HG03060 (cell line): ENCODE measurements at regions not wholly inside any gene's neighbourhood (a gene's known extent, or its start where the extent isn't known, plus 50 kb on each side); places are given as distances from the start of the nearest gene placed in this dataset.

Source experiments
- ATAC-seq: cut with Tn5 transposase; IDR thresholded peaks from one replicate; pipeline ENCODE4 v1.9.1; 2021; ENCODE audit warnings: low read depth, moderate number of reproducible peaks; ENCODE audit not compliant: unreplicated experiment

DNA sequence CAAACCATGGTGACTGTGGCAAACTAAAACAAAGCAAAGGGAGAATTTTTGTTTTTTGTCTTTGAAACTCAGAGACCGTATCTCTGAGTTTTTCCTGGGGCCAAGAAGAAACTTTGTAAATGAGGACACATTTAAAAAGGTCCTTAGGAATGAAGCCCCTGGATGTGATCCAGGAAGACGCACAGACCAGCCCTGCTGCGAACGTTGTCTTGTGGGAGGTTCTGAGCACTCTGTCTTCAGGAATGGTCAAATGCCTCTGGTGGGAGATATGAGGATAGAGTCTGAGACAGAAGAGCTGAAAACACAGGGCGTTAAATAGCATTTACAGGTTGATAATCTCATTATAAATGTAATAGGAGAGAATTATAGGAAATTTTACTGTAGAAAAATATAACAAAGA lies 893.5 kb upstream of the KLHL29 start:
- no peak for ATAC-seq

DNA sequence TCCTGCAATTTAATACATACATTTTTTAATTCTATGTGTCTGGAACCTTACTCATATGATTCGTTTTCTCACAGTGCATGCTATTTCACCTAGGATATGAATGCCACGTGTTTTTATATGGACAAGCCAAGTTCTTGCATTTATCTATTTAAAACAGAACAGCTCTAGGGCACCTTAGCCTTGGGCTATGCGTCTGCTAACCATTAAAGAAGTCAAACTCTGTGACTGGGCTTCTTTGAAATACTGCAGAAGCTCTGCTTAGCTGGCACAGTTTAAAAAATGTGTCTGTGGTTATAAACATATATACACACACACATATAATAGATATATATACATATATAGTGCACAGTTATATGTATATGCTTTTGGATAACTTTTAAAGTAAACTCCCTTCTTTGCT lies 890.8 kb upstream of the KLHL29 start:
- no peak for ATAC-seq

DNA sequence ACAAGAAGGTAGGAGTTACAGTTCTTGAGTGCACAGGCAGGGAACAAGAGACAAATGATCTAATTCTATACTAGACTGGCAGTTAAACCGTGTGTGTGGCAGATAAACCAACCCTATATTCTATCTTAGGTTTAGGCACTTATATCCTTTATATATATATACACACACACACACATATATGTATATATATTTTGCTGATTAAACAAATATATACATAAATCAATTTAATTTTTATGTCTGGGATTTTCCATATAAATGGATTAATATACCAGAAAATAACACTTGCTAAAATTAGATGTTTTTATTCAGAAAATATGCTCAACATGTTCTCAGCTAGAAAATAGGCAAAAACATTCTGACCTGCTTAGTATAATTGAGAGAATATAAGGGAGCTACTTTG lies 887.9 kb upstream of the KLHL29 start:
- no peak for ATAC-seq

DNA sequence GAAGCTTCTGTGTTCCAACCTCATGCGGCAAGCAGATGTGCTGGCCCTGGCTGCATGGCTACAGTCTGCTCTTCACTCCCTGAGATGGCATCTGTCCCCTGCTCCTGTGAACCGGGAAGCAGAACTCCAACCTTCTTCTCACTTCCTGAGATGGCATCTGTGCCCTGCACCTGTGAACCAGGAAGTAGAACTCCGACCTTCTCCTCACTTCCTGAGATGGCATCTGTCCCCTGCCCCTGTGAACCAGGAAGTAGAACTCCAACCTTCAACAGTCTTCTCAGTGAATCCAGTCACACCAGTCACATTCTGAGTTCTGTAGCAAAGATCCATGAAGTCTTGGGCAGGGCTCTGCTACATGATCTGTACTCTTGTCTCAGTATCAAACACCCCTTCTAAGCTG lies 887.2 kb upstream of the KLHL29 start:
- ATAC-seq, result no peak

DNA sequence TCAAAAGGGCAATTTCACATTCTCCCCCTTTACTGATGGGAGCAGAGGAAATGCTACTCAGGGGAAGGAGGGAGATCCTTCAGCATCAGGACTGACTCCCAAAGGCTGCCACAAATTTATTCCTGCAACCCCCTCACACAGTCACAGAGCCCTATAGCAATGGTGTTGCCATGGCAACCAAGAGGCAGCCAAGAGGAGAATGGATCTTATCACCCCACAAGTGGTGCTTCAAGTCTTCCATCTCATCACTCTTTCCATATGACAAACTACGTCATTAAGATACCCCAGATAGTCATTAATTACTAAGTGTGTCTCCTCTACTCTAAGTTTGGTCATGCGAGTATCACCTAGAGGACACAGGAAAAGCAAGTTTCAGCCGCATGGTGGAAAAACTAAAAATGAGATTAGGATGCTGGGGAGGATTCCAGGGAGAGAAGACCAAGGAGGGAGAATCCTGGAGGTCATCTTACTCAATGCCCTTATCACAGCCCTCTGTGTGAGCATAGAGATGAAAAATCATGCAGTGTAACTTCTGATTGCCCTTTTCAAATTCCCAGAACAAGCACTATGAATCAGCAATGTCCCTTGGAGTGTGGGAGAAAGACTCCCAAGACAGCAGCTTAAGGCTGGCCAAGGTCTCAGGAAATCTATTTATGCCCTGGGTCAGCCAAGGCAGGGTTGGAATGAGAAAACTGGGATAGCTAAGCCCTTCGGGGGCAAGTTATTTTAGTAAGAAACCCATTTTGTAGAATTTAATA lies 885.7 kb upstream of the KLHL29 start:
- no peak for ATAC-seq

DNA sequence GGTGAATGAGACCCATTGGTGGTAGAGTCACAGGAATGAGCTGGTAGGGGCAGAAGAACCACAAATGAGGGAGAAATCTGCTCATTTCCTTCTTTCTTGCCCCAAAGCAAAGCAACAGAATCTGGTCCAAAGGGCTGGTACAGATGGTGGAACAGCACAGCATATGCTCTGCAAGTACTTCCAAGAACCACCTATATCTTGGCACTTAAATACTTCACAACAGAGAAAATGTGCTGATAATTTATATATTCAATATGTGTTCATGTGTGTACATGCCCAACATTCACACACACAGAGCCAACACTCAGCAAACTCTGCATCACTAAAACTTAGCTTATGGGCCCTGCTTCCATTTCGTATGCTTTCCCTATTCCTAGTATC lies 884.4 kb upstream of the KLHL29 start:
- ATAC-seq, result no peak

DNA sequence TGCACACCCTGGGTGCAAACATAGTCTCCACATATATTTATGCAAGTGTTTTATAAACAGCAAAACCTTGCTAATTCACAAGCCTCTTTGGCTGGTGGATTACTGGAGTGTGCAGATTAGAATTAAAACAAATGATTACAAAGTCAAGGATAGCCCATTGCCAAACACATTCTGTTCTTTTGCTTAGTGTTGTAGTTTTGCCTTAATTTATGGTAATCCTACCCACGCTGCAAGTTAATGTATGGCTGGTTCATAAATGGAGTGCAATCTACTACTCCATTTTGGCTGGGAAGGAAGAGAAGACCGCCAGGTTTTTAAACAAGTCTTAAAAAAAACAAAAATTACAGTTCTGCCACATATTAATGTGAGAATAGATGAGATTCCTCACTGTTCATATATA lies 883.1 kb upstream of the KLHL29 start:
- no peak for ATAC-seq

DNA sequence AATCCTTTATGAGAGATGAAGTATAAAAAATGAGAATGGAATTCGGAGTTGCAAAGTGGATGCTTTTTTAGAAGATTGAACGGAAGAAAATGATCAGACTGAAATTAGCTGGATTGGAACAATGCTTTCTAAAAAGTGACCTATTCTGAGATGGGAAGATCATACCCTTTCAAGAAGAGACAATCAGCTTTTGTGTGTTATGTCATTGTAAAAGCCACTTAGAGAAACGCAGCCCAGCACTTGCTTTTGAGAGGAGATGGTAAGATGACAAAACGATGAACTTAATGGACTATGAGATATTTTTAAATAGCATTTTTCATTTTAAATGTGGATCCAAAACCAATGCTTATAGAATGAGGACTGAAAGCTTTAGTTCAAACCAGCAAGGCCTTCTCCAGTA lies 871.4 kb upstream of the KLHL29 start:
- no peak for ATAC-seq

DNA sequence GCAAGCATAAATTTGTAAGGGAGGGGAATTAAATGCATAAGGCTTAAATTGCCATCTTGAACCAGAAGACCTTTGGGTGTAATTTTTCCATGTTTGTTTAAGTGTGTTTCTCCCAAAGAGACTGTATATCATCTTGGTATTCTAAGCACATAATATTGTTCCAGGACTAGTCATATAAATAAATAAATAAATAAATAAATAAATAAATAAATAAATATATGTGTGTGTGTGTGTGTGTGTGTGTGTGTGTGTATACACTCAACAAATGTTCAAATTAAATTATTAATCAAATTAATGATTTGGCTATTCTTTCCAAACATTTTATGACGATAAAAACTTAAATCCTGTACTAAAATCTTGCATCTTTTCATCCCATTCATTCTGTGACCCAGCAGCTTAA lies 867.8 kb upstream of the KLHL29 start:
- no peak for ATAC-seq

DNA sequence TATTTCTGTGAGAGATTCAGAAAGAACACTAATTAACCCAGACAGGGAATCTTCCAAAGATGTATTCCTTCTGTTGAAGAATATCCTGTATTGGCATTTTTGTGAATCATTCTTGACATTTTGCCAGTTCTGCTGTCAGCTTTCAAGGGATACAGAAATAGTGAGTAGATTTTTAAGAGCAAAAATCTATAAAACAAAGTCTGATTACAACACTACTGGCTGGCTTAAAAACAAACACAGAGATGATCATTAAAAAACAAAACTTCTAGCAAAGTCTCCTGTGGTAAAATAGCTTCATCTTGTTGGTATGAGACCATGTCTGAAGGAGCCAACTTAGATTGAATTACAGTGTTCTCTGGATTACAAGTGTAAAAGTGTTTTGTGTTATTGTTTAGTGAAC lies 866.3 kb upstream of the KLHL29 start:
- no peak for ATAC-seq

DNA sequence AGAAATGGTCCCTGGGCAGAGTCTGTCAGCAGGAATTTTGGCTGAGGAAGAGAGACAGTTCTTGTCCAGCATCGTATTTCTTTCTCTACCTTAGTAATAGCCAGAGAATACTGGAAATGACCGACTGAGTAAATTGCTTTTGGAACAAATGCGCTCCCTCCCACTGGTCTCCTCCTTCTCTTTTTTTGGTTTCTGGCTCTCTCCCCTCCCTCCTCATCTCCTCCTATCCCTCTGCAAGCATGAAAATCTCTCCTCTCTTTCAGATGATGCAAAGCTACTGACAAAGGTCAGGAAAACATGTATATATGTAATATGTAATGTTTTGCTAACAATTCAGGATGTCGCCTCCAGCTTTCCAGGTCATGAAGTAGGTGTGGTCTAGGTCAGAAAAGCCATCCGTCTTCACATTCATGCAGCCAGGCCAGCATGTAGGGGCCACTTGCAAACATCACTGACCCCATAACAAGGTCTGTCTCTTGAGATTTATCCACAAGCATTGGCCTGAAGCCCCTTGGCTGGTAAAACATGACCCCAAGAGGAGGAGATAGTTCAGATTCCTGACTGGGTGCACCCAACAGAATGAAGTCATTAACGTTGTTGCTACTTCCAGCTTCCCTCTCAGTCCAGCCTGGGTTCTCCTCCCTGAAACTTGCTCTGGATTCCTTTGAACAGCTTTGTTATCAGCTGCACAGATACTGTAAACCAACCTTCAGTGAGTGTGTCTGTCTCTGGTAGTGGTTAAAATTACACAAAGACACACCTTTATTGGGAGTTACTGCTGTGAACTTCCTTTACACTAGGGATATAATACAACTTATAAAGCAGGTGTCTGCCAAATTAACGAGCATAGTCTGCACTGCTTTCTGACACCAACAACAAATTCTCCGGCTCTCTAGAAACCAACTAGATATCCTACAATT lies 864.4 kb upstream of the KLHL29 start:
- ATAC-seq, result no peak

DNA sequence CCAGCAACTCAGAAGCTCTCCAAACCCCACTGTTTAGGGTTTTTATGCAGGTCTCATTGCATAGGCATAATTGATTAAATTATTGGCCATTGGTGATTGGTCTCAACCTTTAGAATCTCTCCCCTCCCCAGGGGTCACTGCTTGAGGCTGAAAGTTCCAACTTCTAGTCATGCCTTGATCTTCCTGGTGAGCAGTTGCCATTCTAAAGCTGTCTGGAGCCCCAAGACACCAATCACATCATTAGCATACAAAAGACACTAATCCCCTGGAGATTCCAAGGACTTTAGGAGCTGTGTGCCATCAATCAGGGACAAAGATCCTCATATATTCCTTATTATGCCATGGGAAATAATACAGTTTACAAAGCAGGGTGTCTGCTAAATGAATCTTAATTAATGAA lies 863.4 kb upstream of the KLHL29 start:
- ATAC-seq, result no peak

DNA sequence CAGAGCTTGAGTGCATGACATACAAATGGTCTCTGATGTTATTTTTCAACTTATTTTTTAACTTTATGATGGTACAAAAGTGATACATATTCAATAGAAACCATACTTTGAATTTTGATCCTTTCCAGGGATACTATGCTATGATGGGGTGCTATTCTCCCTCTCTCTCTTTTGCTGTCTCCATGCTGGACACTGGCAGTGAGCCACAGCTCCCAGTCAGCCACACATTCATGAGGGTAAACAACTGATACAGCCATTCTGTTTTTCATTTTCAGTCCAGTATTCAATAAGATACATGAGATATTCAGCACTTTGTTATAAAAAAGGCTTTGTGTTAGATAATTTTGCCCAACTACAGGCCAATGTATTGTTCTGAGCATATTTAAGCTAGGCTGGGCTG lies 859.3 kb upstream of the KLHL29 start:
- ATAC-seq, result no peak

DNA sequence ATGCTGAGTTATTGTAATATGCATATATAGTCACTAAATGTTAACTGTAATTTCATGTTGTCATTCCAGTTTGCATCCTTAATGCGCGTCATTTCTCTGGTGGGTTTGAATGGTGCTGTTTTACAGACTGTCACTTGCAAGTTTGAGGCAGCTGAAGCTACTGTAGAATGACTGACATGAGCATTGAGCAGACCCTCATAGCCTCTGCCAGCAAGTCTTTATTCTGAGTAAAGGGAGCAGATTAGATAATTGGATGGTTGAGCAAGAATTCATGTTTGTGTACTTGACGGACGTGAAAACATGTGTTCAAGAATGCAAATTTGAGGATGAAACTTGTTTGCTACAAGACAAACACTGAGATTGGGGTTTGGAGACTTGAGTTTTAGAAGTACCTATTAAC lies 854.8 kb upstream of the KLHL29 start:
- ATAC-seq, result no peak

DNA sequence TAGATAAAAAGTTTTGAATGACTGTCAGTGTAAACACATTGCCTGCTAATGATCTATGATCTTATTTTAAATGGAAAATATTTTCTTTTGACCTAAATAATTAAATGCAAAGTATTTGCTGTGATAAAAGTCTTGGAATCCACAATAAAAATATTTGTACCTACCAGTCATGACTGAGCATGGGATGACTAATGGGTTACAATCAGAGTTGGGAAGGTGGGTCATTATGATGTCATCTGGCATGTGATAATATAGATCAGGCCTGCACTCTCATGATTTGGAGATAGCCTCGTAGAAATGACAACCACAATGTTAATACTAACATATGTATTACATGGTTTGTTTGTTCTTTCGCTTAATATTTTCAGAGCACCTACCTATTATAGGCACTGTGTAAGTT lies 848.8 kb upstream of the KLHL29 start:
- ATAC-seq, result no peak

DNA sequence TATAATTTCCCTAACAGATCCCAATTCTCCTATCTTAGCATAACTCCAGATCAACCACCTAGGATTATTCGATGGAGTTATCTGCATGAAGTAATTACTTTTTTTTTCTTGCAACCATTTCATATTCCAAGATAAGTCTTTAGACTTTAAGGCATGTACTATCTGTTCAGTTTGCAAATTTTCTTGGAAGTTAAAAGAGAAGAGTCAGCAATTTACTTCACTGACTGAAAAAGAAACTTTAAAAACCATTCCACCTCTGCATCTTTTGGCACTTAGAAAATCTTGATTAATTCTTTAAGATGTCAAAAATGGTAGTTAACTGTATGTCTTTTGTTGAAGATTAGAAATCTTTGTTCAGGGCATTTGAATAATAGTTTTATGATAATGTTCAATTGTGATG lies 830.5 kb upstream of the KLHL29 start:
- ATAC-seq, result no peak

DNA sequence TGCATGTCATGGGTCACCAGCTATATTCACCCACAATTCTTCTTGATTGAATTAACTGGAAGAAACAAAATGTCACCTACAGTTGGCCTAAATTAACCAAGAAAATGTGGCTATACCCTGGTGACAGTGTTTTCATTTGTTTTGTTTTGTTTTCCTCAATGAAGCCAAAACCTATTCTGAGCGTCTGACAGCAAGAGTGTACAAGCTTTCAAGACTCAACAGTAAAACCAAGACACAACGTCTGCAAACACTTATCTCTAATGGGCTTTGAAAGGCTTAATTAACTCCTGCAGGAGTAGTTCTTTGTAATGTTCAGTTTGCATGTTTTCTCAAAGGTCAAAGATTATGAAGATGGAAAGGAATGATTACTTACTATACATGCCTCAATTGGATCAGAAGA lies 827.6 kb upstream of the KLHL29 start:
- no peak for ATAC-seq

DNA sequence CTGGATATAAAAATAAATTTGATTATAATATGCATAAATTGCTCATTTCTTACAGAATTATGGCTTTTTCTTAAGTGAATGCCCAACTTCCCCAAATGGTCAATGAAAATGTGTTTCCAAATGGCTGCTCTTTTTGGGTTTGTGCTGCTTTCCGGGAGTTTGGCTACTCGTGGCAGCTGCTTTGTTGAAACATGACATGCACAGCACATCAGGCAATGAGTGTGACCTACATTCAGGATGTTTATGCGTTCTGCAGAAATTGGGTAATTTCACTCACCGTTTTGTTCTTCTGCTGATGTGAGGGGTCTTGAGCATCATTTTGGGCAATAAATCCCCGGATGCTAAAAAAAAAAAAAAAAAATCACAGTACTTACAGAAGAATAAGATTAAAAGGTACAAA lies 825.0 kb upstream of the KLHL29 start:
- ATAC-seq, result no peak

DNA sequence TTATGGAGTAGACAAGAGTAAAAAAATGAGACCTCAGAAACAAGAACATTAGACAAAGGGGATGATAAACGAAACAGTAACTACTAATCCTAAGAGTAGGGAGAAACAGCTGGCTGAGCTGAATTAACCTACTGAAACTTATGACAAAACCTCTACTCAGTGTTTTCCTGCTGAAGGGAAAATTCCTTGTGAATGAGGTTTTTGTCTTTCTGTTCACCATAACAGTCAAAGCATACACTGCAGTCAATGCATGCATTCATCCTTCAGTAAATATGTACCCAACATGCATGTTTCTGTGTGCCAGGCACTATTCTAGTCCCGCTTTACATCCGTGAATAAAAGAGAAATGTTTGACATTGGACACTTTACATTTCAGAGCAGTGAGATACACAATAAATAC lies 805.6 kb upstream of the KLHL29 start:
- no peak for ATAC-seq

DNA sequence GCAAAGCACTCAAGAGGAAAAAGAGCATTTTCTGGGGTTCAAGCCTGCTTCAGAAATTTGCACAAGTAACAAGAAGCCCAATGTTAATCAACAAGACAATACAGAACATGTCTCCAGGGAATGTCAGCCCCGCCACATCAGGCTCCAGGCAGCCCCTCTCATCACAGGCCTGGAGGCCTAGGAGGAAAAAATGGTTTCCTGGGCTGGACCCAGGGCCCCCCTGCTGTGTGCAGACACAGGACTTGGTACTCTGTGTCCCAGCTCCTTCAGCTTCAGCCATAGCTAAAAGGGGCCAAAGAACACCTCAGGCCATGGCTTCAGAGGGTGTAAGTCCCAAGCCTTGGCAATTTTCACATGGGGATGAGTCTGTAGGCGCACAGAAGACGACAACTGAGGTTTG lies 802.9 kb upstream of the KLHL29 start:
- ATAC-seq, result no peak

DNA sequence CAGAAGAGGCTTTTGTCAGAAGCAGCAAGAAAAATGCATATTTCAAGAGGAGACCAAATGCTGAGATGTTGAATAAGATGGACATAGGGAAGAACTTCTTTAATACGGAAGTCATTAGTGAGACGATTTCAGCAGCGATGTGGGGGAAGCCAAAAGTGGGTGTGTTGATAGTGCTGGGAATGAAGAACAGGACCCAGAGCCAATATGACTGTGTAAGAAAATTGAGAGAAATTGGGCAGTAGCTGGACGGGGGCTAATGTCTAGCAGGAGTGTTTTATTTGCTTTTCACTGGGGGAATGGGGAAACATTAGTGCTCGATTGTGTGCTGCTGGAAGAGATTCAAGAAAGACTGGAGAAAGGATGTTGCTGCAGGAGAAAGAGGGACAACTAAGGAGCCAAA lies 788.7 kb upstream of the KLHL29 start:
- ATAC-seq, result no peak

DNA sequence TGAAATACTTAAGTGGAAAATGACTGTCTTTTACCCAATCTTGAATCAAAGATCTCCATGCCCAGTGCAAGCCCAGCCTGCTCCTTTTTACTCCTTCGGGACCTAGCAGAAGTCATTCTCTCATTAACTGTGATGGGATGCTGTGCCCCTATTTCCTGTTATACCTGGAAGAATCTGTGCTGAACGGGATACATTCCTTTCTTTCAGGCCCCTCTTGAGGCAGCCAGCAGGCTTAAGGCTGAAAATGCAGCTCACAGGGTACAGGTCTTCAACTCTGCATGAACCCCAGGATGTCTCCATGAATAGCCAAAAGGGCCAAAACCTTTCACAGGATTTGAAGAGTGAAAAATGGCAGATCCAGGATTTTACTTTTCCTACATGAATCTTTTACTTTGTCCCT lies 784.8 kb upstream of the KLHL29 start:
- ATAC-seq, result no peak
